GM18502 (cell line): ENCODE measurements at regions not wholly inside any gene's neighbourhood (a gene's known extent, or its start where the extent isn't known, plus 50 kb on each side); places are given as distances from the start of the nearest gene placed in this dataset.

Experiments
- ATAC-seq: cut with Tn5 transposase; IDR thresholded peaks from one replicate; pipeline ENCODE4 v1.9.1; 2021; ENCODE audit warnings: mild to moderate bottlenecking; ENCODE audit not compliant: unreplicated experiment, poor library complexity

GRCh38 chr1:189431447-189431846, 1046.2 kb downstream of the BRINP3 start:
- ATAC-seq: no peak

- no peak for ATAC-seq
These were observed 1044.9 kb downstream of the BRINP3 start for GRCh38 chr1:189432753-189433152.

GRCh38 chr1:189434461-189434860, 1043.2 kb downstream of the BRINP3 start:
- ATAC-seq: no peak

- no peak for ATAC-seq
These were observed 1042.3 kb downstream of the BRINP3 start for GRCh38 chr1:189435398-189435797.

- ATAC-seq: no peak
These were observed 1038.9 kb downstream of the BRINP3 start for GRCh38 chr1:189438808-189439207.

- ATAC-seq: no peak
These were observed 1014.5 kb downstream of the BRINP3 start for GRCh38 chr1:189463166-189463565.

GRCh38 chr1:189496768-189497167, 980.9 kb downstream of the BRINP3 start:
- ATAC-seq: no peak

GRCh38 chr1:189499736-189500135, 977.9 kb downstream of the BRINP3 start:
- ATAC-seq: no peak

- no peak for ATAC-seq
These were observed 976.9 kb downstream of the BRINP3 start for GRCh38 chr1:189500778-189501177.

GRCh38 chr1:189510827-189511226, 966.8 kb downstream of the BRINP3 start:
- no peak for ATAC-seq

GRCh38 chr1:189513091-189513490, 964.6 kb downstream of the BRINP3 start:
- no peak for ATAC-seq

- no peak for ATAC-seq
These were observed 955.2 kb downstream of the BRINP3 start for GRCh38 chr1:189522441-189522840.

GRCh38 chr1:189524501-189524900, 953.2 kb downstream of the BRINP3 start:
- no peak for ATAC-seq

- no peak for ATAC-seq
These were observed 947.5 kb downstream of the BRINP3 start for GRCh38 chr1:189530162-189530561.

GRCh38 chr1:189538271-189538670, 939.4 kb downstream of the BRINP3 start:
- no peak for ATAC-seq

- no peak for ATAC-seq
These were observed 927.2 kb downstream of the BRINP3 start for GRCh38 chr1:189550498-189550897.

GRCh38 chr1:189563784-189564183, 913.9 kb downstream of the BRINP3 start:
- ATAC-seq: no peak

GRCh38 chr1:189567890-189568289, 909.8 kb downstream of the BRINP3 start:
- ATAC-seq: no peak

- no peak for ATAC-seq
These were observed 881.5 kb downstream of the BRINP3 start for GRCh38 chr1:189596197-189596596.

GRCh38 chr1:189597083-189597482, 880.6 kb downstream of the BRINP3 start:
- no peak for ATAC-seq

GRCh38 chr1:189605226-189605625, 872.4 kb downstream of the BRINP3 start:
- ATAC-seq: no peak

GRCh38 chr1:189606047-189606446, 871.6 kb downstream of the BRINP3 start:
- ATAC-seq: no peak

- no peak for ATAC-seq
These were observed 870.7 kb downstream of the BRINP3 start for GRCh38 chr1:189606795-189607476.
